NCI-H524 (cell line): ENCODE measurements at regions not wholly inside any gene's neighbourhood (a gene's known extent, or its start where the extent isn't known, plus 50 kb on each side); places are given as distances from the start of the nearest gene placed in this dataset.
"Not testable (repeated sequence)": the region's sequence is repeated elsewhere in the genome, so short reads cannot be mapped to it uniquely, and the experiment has no call there.

ENCODE experiments used
- DNase-seq, 2 experiments: peaks; one replicate each; lab custom pipeline; 2025; lab: John Stamatoyannopoulos, UW

DNA sequence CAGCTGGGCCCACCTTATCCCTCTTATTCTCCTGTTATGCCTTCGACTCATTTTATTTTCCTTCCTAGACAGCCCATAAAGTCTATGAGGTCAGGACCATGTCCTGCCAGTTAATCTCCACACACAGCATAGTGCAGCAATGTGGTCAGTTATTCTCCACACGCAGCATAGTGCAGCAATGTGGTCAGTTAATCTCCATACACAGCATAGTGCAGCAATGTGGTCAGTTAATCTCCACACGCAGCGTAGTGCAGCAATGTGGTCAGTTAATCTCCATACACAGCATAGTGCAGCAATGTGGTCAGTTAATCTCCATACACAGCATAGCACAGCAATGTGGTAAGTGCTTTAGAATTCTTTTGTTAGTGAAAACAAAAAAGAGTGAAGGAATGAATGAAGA is 77.8 kb downstream of the TEX36 start:
- DNase-seq, result no peak

DNA sequence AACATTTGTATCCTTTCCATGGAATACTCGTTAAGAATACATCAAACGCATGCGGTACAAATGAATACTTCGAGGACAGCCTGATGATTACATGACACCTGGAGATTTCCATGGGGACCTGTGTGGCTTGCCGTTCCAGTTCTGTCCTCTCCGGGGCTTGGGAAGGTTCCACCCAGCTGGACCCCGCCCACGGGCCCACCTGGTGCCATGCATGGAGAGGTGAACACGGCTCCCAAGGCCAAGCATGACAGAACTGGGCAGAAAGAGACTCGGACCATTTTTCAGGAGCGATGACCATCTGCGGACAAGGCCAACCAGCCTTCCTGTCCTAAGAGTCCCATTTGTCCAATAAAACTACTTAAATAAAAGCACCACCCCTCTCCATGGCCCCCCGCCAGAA is 80.1 kb downstream of the TEX36 start:
- DNase-seq, result no peak

DNA sequence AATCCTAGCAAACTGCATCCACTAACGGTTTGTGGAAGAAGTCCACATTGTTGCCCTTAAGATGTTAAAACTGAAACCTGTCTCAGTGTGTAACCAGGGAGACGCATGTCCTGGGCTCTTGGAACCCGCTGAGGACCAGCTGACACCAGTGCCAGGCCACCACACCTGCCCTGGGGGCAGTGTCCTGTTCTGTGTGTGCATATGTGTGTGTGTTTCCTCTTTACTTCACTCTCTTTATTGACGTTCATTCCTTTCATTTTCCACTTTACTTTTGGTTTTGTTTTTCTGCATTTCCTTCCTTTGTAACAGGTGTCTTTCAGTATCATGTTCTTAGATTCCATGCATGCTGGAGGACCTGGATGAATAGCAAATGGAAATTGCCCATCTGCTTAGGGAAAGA is 83.8 kb downstream of the TEX36 start:
- DNase-seq, result no peak

DNA sequence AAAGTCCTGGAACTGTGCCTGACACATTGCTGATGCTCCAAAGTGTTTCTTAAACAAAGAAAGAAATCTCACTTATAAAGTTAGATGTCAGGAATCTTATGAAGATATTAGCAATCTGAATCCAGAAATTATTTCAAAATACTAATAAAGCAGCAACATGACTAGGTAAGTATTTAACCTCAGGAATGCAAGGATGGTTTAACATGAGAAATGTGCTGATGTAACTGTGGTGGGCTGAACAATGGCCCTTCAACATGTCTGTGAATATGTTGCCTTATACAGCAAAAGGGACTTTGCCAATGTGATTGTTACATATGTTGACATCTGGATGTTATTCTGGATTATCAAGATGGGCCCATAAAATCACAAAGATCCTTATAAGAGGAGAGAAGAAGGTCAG is 87.1 kb downstream of the TEX36 start:
- no peak for DNase-seq

GRCh38 chr10:125593644-125594043 is 89.3 kb downstream of the TEX36 start:
- DNase-seq, result no peak

DNA sequence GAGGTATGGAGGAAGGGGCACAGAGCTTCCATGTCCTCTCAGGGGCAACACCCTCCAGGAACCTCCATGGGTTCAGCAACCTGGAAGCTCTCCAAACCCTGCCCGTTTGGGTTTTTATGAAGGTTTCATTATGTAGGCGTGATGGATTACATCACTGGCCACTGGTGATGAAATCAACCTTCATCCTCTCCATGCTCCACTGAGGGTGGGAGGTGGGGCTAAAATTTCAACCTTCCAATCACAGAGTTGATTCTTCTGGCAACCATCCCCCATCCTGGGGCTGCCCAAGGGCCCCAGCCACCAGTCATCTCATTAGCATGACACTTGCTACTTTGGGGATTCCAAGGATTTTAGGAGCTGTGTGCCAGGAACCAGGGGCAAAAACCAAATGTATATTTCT is 90.1 kb downstream of the TEX36 start:
- DNase-seq, result no peak

- DNase-seq, result no peak
Observed at GRCh38 chr10:125591886-125592285, 91.1 kb downstream of the TEX36 start.

GRCh38 chr10:125588738-125589137 is 94.2 kb downstream of the TEX36 start:
- not testable (repeated sequence) for DNase-seq

DNA sequence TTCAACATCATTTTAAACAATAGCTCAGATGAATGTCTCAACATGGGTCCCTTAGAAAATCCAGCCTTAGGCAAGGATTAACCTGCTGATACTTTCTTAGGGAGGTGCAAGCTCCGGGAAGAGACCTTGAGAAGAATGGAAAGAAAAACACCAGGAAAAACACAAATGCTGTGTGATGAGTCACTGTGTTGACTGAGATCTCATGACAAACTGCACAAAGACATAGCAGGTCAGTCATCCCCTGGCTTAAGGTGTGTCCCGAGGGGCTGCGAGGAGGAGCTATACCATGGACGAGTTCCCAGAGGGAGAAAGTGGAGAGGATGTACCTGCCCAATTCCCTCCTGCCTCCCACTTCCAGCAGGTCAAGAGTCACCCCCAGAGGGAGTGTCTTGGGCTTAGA is 98.0 kb downstream of the TEX36 start:
- DNase-seq, result no peak

- no peak for DNase-seq
Observed at GRCh38 chr10:125578658-125579315, 104.2 kb downstream of the TEX36 start.

DNA sequence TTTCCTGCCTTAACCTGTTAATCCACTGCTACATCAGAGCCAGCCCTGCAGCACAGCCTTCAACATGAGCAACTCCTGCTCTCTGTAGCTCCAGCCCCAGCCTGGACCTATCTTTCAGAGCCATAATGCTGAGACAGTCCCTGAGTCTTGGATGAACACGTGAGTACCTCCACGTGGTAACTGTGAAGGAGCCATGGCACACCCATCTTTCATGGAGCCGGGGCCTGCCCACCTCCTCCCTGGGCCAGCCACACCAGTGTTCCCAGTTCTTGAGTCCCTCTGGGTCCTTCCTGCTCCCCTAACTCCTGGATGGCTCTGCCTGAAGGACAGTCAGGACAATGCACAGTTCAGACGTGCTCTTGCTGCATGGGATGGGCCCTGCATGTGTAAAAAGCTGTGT is 107.1 kb downstream of the TEX36 start:
- no peak for DNase-seq

- DNase-seq, result no peak
Observed at GRCh38 chr10:125568156-125568555, 114.8 kb downstream of the TEX36 start.

DNA sequence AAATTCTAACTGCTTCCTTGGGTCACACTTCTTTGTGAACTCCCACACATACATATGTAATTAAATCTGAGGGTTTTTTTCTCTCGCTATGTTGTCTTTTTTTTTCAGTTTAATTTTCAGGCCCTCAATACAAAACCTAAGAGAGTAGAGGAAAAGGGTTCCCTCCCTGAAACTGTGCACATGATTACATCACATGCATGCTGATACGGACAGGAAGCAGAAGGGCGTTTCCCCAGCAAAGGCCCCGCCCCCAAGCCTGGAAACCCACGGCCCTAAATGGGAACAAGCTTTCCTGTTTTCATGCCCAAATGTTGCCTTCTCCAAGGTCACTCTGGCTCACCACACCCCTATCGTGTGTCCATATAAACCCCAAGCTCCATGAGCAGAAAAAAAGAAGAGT is 115.4 kb downstream of the TEX36 start:
- no peak for DNase-seq

- no peak for DNase-seq
Observed at GRCh38 chr10:125565046-125565445, 117.9 kb downstream of the TEX36 start.

- no peak for DNase-seq
Observed at GRCh38 chr10:125564570-125564969, 118.4 kb downstream of the TEX36 start.

GRCh38 chr10:125562737-125563136 is 120.2 kb downstream of the TEX36 start:
- no peak for DNase-seq

DNA sequence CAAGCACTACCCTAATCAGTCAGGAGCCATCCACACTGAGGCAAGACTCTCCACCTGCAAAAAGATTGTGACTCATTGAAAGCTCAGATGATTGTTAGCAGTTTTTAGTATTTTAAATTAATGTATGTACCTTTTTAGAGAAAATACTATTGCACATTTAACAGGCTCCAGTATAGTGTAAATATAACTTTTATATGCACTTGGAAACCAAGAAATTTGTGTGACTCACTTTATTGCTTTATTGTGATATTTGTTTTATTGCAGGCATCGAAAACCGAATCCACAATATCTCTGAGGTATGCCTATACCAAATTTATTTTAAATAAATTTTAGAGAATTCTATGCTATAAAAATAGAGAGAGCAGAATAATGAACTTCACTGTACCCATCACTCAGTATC is 122.0 kb downstream of the TEX36 start:
- DNase-seq, result no peak

- no peak for DNase-seq
Observed at GRCh38 chr10:125559210-125559609, 123.8 kb downstream of the TEX36 start.

DNA sequence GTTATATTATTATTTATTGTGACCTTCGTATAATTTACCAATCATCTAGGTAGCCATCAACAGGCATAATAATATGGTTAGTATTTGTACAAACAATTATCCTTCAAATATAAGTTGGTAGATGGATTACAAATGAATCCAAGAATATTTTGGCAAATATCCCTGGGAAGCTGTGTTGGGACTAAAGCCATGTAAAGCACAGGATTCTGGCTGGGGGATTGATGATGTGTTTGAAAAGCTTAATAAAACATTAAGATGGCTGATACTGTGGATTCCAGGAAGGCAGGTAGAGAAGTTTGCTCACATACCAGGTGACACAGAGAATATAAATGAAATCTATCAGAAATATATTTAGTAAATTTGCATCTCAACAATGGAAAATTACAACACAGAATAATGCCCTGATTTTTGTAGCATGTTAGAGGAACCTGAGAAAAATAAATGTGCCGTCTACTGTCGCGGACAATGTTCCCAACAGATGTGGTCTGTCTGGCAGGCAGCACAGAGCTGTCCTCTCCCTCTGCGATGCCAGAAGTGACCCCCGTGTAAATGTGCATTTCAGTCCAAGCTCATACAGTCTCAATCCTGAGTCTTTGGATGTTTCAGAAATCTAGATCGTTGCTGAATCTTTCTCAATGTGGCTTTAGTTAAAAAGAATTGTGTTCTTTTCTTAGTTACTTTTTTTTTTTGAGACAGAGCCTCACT is 125.0 kb downstream of the TEX36 start:
- DNase-seq, result no peak

- no peak for DNase-seq
Observed at GRCh38 chr10:125557311-125557710, 125.7 kb downstream of the TEX36 start.

DNA sequence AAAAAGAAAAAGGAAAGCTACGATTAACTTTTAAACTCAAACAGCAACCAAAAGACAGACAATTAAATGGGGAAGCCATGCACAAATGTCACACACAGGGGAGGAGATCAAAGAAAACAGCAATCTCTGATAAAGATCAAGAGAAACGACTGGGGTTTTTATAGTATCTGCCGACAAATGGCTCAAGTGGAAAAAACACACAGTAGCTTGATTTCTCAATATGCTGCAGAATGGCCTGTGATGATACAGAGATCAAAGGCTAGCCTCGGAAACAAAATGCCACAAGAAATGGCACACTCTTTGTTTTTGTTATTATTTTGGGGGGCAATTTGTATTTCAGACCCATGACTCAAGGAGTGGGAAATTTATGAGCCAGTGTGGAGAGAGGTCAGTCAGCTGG is 126.1 kb downstream of the TEX36 start:
- DNase-seq, result no peak

DNA sequence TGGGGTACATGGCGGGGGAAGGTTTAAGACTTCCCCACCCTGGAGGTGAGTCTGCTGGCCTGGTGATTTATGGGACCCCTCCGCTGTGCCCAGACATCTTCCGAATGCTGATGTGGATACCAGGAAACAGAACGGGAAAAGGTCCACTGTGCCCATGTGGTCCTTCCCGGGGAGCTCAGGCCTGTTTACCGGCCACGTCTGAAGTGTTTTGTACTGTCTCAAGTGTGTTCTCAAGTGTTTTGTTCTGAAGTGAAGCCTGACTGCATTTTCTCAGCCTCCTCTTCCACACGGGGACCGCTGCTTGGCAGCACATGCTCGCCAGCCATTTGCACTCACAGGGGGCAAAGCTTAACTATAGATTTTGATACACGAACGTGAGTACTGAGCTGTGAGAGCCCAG is 127.2 kb downstream of the TEX36 start:
- no peak for DNase-seq

DNA sequence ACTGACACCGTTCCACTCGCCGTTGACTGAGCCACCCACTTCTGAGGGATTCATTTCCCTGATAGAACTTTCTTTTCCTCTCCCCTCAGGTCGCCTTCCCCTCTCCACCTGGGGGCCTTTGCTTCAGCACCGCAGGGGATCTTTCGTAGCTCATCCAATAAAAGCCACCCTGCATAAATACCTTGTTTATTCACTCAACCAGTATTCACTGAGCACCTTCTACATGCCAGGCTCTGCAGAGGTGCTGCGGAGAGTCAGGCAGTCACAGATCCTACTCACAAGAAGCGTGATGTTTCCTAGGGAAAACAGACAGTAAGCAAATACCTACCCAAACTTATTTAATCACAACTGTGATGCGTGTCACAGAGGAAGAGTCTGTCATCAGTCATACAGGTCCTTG is 127.7 kb downstream of the TEX36 start:
- DNase-seq, result no peak

DNA sequence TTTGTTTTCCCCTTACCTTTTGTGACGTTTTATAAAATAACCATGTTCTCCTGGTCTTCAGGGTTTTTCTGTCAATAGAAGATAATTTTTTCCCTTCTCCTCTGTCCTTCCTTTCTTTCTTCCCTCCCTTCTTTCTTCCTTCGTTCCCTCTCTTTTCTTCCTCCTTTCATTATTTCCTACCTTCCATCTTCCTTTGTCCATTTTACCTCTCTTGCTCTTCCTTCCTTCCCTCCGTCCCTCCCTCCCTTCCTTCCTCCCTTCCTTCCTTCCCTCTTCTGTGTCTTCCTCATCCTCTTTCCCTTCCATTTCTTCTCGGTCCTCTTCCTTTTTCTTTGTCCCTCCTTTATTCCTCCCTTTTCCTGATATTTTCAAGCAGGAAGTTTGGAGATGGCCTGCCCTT is 128.2 kb downstream of the TEX36 start:
- no peak for DNase-seq
